H9 (cell line): ENCODE measurements at regions not wholly inside any gene's neighbourhood (a gene's known extent, or its start where the extent isn't known, plus 50 kb on each side); places are given as distances from the start of the nearest gene placed in this dataset.

Source experiments
- DNase-seq: peaks from one replicate; pipeline ENCODE4 v3.0.0-alpha.2; 2017
- H2AFZ ChIP-seq: one replicate; pipeline ENCODE4 v1.6.1; 2013; ENCODE audit warnings: mild to moderate bottlenecking, low read length, control low read depth, moderate library complexity
- H2AK5ac ChIP-seq: 2 replicates; pipeline ENCODE4 v1.6.1; 2013; ENCODE audit warnings: low read length, control low read depth, mixed read lengths; ENCODE audit not compliant: insufficient read length
- H2BK120ac ChIP-seq: one replicate; pipeline ENCODE4 v1.6.1; 2013; ENCODE audit warnings: low read depth, mild to moderate bottlenecking, low read length, control low read depth, inconsistent platforms; ENCODE audit not compliant: poor library complexity, severe bottlenecking
- H2BK12ac ChIP-seq: 2 replicates; pipeline ENCODE4 v1.6.1; 2013; ENCODE audit warnings: low read length, control low read depth, mixed read lengths, low read depth; ENCODE audit not compliant: insufficient read length
- H2BK15ac ChIP-seq: 2 replicates; pipeline ENCODE4 v1.6.1; 2013; ENCODE audit warnings: low read depth, low read length, control low read depth
- H2BK20ac ChIP-seq: one replicate; pipeline ENCODE4 v1.6.1; 2013; ENCODE audit warnings: low read depth, mild to moderate bottlenecking, low read length, control low read depth, inconsistent platforms; ENCODE audit not compliant: poor library complexity, severe bottlenecking
- H2BK5ac ChIP-seq: 2 replicates; pipeline ENCODE4 v1.6.1; 2013; ENCODE audit warnings: low read length, control low read depth, mixed read lengths; ENCODE audit not compliant: insufficient read length
- H3K14ac ChIP-seq: 2 replicates; pipeline ENCODE4 v1.6.1; 2013; ENCODE audit warnings: low read length, control low read depth; ENCODE audit not compliant: insufficient read depth
- H3K18ac ChIP-seq: 2 replicates; pipeline ENCODE4 v1.6.1; 2013; ENCODE audit warnings: low read depth, mild to moderate bottlenecking, mixed read lengths, low read length, control low read depth; ENCODE audit not compliant: insufficient read length
- H3K23ac ChIP-seq: 2 replicates; pipeline ENCODE4 v1.6.1; 2013; ENCODE audit warnings: low read length, control low read depth, mixed read lengths, low read depth; ENCODE audit not compliant: insufficient read length
- H3K23me2 ChIP-seq: 2 replicates; pipeline ENCODE4 v1.6.1; 2013; ENCODE audit warnings: low read depth, mild to moderate bottlenecking, mixed read lengths, low read length, control low read depth; ENCODE audit not compliant: insufficient read length, poor library complexity, severe bottlenecking
- H3K27ac ChIP-seq: 2 replicates; pipeline ENCODE4 v1.5.1; 2013; ENCODE audit warnings: low read length, control low read depth, mixed read lengths, low read depth; ENCODE audit not compliant: insufficient read length
- H3K27me3 ChIP-seq: 2 replicates; pipeline ENCODE4 v1.6.1; 2013; ENCODE audit warnings: low read length, control low read depth, inconsistent platforms; ENCODE audit not compliant: insufficient read depth
- H3K4ac ChIP-seq: 2 replicates; pipeline ENCODE4 v1.6.1; 2013; ENCODE audit warnings: low read depth, mild to moderate bottlenecking, control low read depth, inconsistent platforms, low read length, moderate library complexity
- H3K4me1 ChIP-seq: 2 replicates; pipeline ENCODE4 v1.6.1; 2013; ENCODE audit warnings: low read length, control low read depth, inconsistent platforms; ENCODE audit not compliant: insufficient read depth
- H3K4me2 ChIP-seq: 2 replicates; pipeline ENCODE4 v1.6.1; 2013; ENCODE audit warnings: low read length, control low read depth, mixed read lengths; ENCODE audit not compliant: insufficient read length, insufficient read depth
- H3K56ac ChIP-seq: 2 replicates; pipeline ENCODE4 v1.6.1; 2013; ENCODE audit warnings: low read depth, mild to moderate bottlenecking, mixed read lengths, low read length, control low read depth; ENCODE audit not compliant: insufficient read length
- H3K79me1 ChIP-seq: 2 replicates; pipeline ENCODE4 v1.6.1; 2013; ENCODE audit warnings: low read depth, mild to moderate bottlenecking, moderate library complexity, low read length, control low read depth, inconsistent platforms; ENCODE audit not compliant: insufficient read depth, poor library complexity, severe bottlenecking
- H3K79me2 ChIP-seq: 2 replicates; pipeline ENCODE4 v1.6.1; 2013; ENCODE audit warnings: low read length, control low read depth, inconsistent platforms; ENCODE audit not compliant: insufficient read depth
- H3K9ac ChIP-seq: 2 replicates; pipeline ENCODE4 v1.6.1; 2013; ENCODE audit warnings: low read length, control low read depth, mixed read lengths; ENCODE audit not compliant: insufficient read length; ENCODE audit errors: extremely low read depth
- H3K9me3 ChIP-seq: one replicate; pipeline ENCODE4 v1.6.1; 2013; ENCODE audit warnings: low read depth, low read length, inconsistent platforms; ENCODE audit not compliant: control insufficient read depth
- H3T11ph ChIP-seq: one replicate; pipeline ENCODE4 v1.6.1; 2013; ENCODE audit warnings: mild to moderate bottlenecking, low read length, control low read depth, inconsistent platforms
- H4K20me1 ChIP-seq: one replicate; pipeline ENCODE4 v1.6.1; 2013; ENCODE audit not compliant: control insufficient read depth, insufficient read length, insufficient read depth
- H4K5ac ChIP-seq: 2 replicates; pipeline ENCODE4 v1.6.1; 2013; ENCODE audit warnings: low read depth, mild to moderate bottlenecking, mixed read lengths, low read length, control low read depth; ENCODE audit not compliant: insufficient read length
- H4K8ac ChIP-seq: replicated peaks from 2 replicates; pipeline ENCODE4 v1.6.1; 2013; ENCODE audit warnings: low read length, control low read depth, mixed read lengths, low read depth; ENCODE audit not compliant: insufficient read length
- H4K91ac ChIP-seq: 2 replicates; pipeline ENCODE4 v1.6.1; 2013; ENCODE audit warnings: low read depth, mild to moderate bottlenecking, moderate library complexity, mixed read lengths, low read length, control low read depth; ENCODE audit not compliant: insufficient read length
- H3K27ac Mint-ChIP-seq, 3 experiments: 2 replicates in 2 of 3; 3 replicates in 1 of 3; pipeline ENCODE4 v1.8.0; 2020 to 2021; ENCODE audit warnings: mixed read lengths in 3 of 3, mild to moderate bottlenecking in 1 of 3, moderate library complexity in 1 of 3
- H3K27me3 Mint-ChIP-seq: 2 replicates; pipeline ENCODE4 v1.8.0; 2021; ENCODE audit warnings: low read depth, mild to moderate bottlenecking, moderate library complexity, mixed read lengths
- H3K36me3 Mint-ChIP-seq, 3 experiments: 2 replicates in 2 of 3; 3 replicates in 1 of 3; pipeline ENCODE4 v1.8.0; 2020 to 2021; ENCODE audit warnings: low read depth in 3 of 3, mixed read lengths in 3 of 3; ENCODE audit not compliant: insufficient read depth in 1 of 3
- H3K4me1 Mint-ChIP-seq, 2 experiments: 2 replicates each; pipeline ENCODE4 v1.8.0; 2020; ENCODE audit warnings: mixed read lengths in 2 of 2
- H3K4me3 Mint-ChIP-seq, 2 experiments: 2 replicates in 1 of 2; 3 replicates in 1 of 2; pipeline ENCODE4 v1.8.0; 2020 to 2021; ENCODE audit warnings: mild to moderate bottlenecking in 2 of 2, mixed read lengths in 2 of 2, moderate library complexity in 1 of 2
- H3K9me3 Mint-ChIP-seq, 2 experiments: 2 replicates in 1 of 2; 3 replicates in 1 of 2; pipeline ENCODE4 v1.8.0; 2020; ENCODE audit warnings: mild to moderate bottlenecking in 2 of 2, mixed read lengths in 2 of 2, moderate library complexity in 1 of 2
- CTCF ChIP-seq: fragments of 200-600 bp; sonication (generic); conservative IDR thresholded peaks from 3 replicates; pipeline ENCODE4 v1.8.0; 2021; ENCODE audit warnings: antibody characterized with exemption, mild to moderate bottlenecking
- WGBS: extraction: QIAGEN DNeasy Blood & Tissue Kit; methylation state at CpG from one replicate; pipeline ENCODE4 v1.1.7; 2013; ENCODE audit warnings: missing lambda C conversion rate, low lambda C conversion rate, mixed read lengths; ENCODE audit not compliant: insufficient read length; ENCODE audit errors: extremely low coverage; 5-methylcytosine and 5-hydroxymethylcytosine counted together

GRCh38 chr5:20476016-20476415, 488.0 kb upstream of the CDH18 start:
- Histone ChIP-seq H3K4me2 (no peak overlapping the region), H2BK120ac (no peak overlapping the region), H2BK15ac (no peak overlapping the region), H4K5ac (no peak overlapping the region), H3K27ac (no peak overlapping the region), H3K18ac (no peak overlapping the region), H4K20me1 (no peaks in the 10 kb centered on the region), H2BK12ac (no peak overlapping the region), H3K79me2 (no peaks in the 10 kb centered on the region), H2AFZ (no peak overlapping the region), H2AK5ac (no peak overlapping the region), H3K23ac (no peak overlapping the region), H3T11ph (no peak overlapping the region), H3K4ac (no peak overlapping the region), H3K9ac (no peak overlapping the region), H3K14ac (no peak overlapping the region), H3K9me3 (no peaks in the 10 kb centered on the region), H4K91ac (no peak overlapping the region), H2BK5ac (no peak overlapping the region), H3K56ac (no peak overlapping the region), H4K8ac (no peak overlapping the region), H3K4me1 (no peaks in the 10 kb centered on the region), H3K23me2 (no peaks in the 10 kb centered on the region), H3K27me3 (no peaks in the 10 kb centered on the region), H3K79me1 (no peaks in the 10 kb centered on the region), H2BK20ac (no peak overlapping the region)
- DNase-seq = no peak
- Mint-ChIP-seq H3K27ac (no peak overlapping the region), H3K36me3 (no peaks in the 10 kb centered on the region), H3K4me3 (no peak overlapping the region), H3K9me3 (no peaks in the 10 kb centered on the region; a peak in 1 of 5 replicates), H3K4me1 (no peaks in the 10 kb centered on the region), H3K27me3 (no peaks in the 10 kb centered on the region)
- no CpG with 5 or more reads among the region's 1 CpG for WGBS
- no peak for TF ChIP-seq CTCF
